GM23248 (cell line): ENCODE measurements at regions not wholly inside any gene's neighbourhood (a gene's known extent, or its start where the extent isn't known, plus 50 kb on each side); places are given as distances from the start of the nearest gene placed in this dataset.

ENCODE experiments used
- EZH2 ChIP-seq: fragments of 200-600 bp; sonication (generic); IDR thresholded peaks from 2 replicates; pipeline ENCODE4 v1.6.1; 2018; ENCODE audit warnings: antibody characterized with exemption, mild to moderate bottlenecking; ENCODE audit not compliant: insufficient read depth, poor library complexity, severe bottlenecking
- EZH2phosphoT487 ChIP-seq: fragments of 200-600 bp; sonication (generic); IDR thresholded peaks from 2 replicates; pipeline ENCODE4 v1.6.1; 2018; ENCODE audit warnings: antibody characterized with exemption, moderate library complexity, mild to moderate bottlenecking, low read depth; ENCODE audit not compliant: insufficient read depth

DNA sequence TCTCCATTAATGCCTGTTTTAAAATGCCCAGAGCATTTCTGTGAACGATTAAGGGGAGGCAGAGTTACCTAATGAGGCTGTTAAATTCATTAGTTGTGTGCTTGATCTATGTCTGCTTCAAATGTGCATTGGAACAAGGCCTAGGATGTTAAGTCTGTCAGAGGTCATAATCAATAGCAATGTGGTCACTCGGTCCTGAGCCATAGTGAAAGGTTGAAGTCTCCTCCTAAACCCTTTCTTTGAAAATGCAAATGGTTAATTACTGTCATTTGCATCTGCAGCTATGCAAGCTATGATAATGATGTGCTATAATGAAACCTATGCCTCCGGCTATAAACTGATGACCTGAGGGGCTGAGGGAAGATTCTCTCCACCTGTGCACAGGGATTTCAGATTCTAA, 114.2 kb upstream of the NR5A2 start:
- TF ChIP-seq EZH2 (no peak), EZH2phosphoT487 (no peak)
